AG04449 (cell line): ENCODE measurements at regions not wholly inside any gene's neighbourhood (a gene's known extent, or its start where the extent isn't known, plus 50 kb on each side); places are given as distances from the start of the nearest gene placed in this dataset.

Experiments used
- CTCF ChIA-PET: fragments of 350-600 bp; formaldehyde crosslinking; extraction: SDS; loops from one replicate; lab custom pipeline; 2021; ENCODE audit warnings: antibody characterized with exemption; lab: Yijun Ruan, JAX
- POLR2A ChIA-PET: fragments of 400-600, 350-600 bp; formaldehyde crosslinking; extraction: SDS; loops from one replicate; lab custom pipeline; 2020; ENCODE audit warnings: antibody characterized with exemption, inconsistent platforms; lab: Yijun Ruan, JAX
- DNase-seq: peaks from one replicate; pipeline ENCODE4 v3.0.0-alpha.2; 2010; ENCODE audit warnings: low read depth, low spot score
- H3K4me3 ChIP-seq: 2 replicates; pipeline ENCODE4 v1.5.1; 2011; ENCODE audit warnings: low read depth, mild to moderate bottlenecking, control low read depth, low read length
- CTCF ChIP-seq: IDR thresholded peaks from one replicate; pipeline ENCODE4 v1.5.1; 2011; ENCODE audit warnings: mild to moderate bottlenecking, moderate library complexity, low read length, control low read depth, inconsistent platforms; ENCODE audit not compliant: insufficient read depth; ENCODE audit errors: missing control alignments

GRCh38 chr13:72198967-72199560, 332.1 kb upstream of the DACH1 start:
- CTCF ChIA-PET: no interaction called here
- TF ChIP-seq CTCF: no peak
- H3K4me3 ChIP-seq: no peak overlapping the region
- no peak for DNase-seq
- POLR2A ChIA-PET: no interaction called here

- POLR2A ChIA-PET: no interaction called here
- no peak overlapping the region for H3K4me3 ChIP-seq
- CTCF ChIA-PET: no interaction called here
- TF ChIP-seq CTCF: no peak
- DNase-seq: no peak
Measured at GRCh38 chr13:72198042-72198441, 331.0 kb upstream of the DACH1 start.

GRCh38 chr13:72195044-72195704, 328.2 kb upstream of the DACH1 start:
- no peak for DNase-seq
- ChIA-PET CTCF (no interaction called here), POLR2A (no interaction called here)
- no peak overlapping the region for H3K4me3 ChIP-seq
- no peak for TF ChIP-seq CTCF

- DNase-seq: no peak
- CTCF ChIA-PET: no interaction called here
- TF ChIP-seq CTCF: no peak
- POLR2A ChIA-PET: no interaction called here
- no peak overlapping the region for H3K4me3 ChIP-seq
Measured at GRCh38 chr13:72194523-72194922, 327.5 kb upstream of the DACH1 start.

- TF ChIP-seq CTCF: no peak
- ChIA-PET CTCF (no interaction called here), POLR2A (no interaction called here)
- H3K4me3 ChIP-seq: no peak overlapping the region
- no peak for DNase-seq
Measured at GRCh38 chr13:72186730-72187422, 319.9 kb upstream of the DACH1 start.

- H3K4me3 ChIP-seq: no peak overlapping the region
- CTCF ChIA-PET: no interaction called here
- POLR2A ChIA-PET: no interaction called here
- DNase-seq: no peak
- no peak for TF ChIP-seq CTCF
Measured at GRCh38 chr13:72185776-72186175, 318.8 kb upstream of the DACH1 start.
